Head of caudate nucleus (tissue), 42 donors: ENCODE measurements at regions not wholly inside any gene's neighbourhood (a gene's known extent, or its start where the extent isn't known, plus 50 kb on each side); places are given as distances from the start of the nearest gene placed in this dataset.
"Not testable (repeated sequence)": the region's sequence is repeated elsewhere in the genome, so short reads cannot be mapped to it uniquely, and the experiment has no call there.

Experiments
- DNase-seq, 42 donors: peaks; one replicate each; pipeline versions ENCODE4 v3.0.0 to v3.0.0-alpha.2; 2020 to 2021; ENCODE audit warnings: mixed read lengths in 7 of 42
- intact Hi-C: fragments of 100-400 bp; cut with DNase I; formaldehyde crosslinking; loops from one replicate; pipeline ENCODE4 v1.15.0; 2022

GRCh38 chrX:52585892-52586291 lies 68.8 kb downstream of the SSX7 start:
- no peak for DNase-seq
- intact Hi-C loops = no loop called here

GRCh38 chrX:52577464-52578173 lies 60.8 kb upstream of the XAGE1B start:
- no peak for DNase-seq
- intact Hi-C loops = no loop called here

GRCh38 chrX:52576946-52577345 lies 60.1 kb upstream of the XAGE1B start:
- no peak for DNase-seq
- intact Hi-C loops = no loop called here

- intact Hi-C loops = no loop called here
- no peak for DNase-seq
These were observed 59.6 kb upstream of the XAGE1B start for GRCh38 chrX:52576474-52576873.

GRCh38 chrX:52574416-52575275 lies 57.8 kb upstream of the XAGE1B start:
- intact Hi-C loops = no loop called here
- peak in 23 of 42 donors; percentile 4 to 67 (median 27) for DNase-seq

GRCh38 chrX:52568146-52568545 lies 51.3 kb upstream of the XAGE1B start:
- DNase-seq, intact Hi-C loops: not testable (repeated sequence)
